ENCODE measurements at regions not wholly inside any gene's neighbourhood (a gene's known extent, or its start where the extent isn't known, plus 50 kb on each side); places are given as distances from the start of the nearest gene placed in this dataset.

- TF ChIP-seq POLR2A (IDR thresholded peaks at IDR 0.05; ENCODE audit: extremely low read depth, insufficient read length) = no peak
- TF ChIP-seq CTCF (IDR thresholded peaks at IDR 0.05; ENCODE audit: low read depth, low read length) = no peak
- no peak for TF ChIP-seq MAX (IDR thresholded peaks at IDR 0.05; ENCODE audit: low read depth, low read length)
- no peak for TF ChIP-seq MYC (IDR thresholded peaks at IDR 0.05; ENCODE audit: low read depth, low read length)
Measured at GRCh38 chr21:35925497-35925896, 134.8 kb downstream of the SETD4 start.
